ENCODE measurements at regions not wholly inside any gene's neighbourhood (a gene's known extent, or its start where the extent isn't known, plus 50 kb on each side); places are given as distances from the start of the nearest gene placed in this dataset.
A peak's percentile ranks its signal among the peaks of the same experiment; 100 is the strongest.

GRCh38 chr12:111038941-111039340 is 118.6 kb upstream of the MYL2 start:
- DNase-seq (ENCODE audit: low read depth) = no peak

DNA sequence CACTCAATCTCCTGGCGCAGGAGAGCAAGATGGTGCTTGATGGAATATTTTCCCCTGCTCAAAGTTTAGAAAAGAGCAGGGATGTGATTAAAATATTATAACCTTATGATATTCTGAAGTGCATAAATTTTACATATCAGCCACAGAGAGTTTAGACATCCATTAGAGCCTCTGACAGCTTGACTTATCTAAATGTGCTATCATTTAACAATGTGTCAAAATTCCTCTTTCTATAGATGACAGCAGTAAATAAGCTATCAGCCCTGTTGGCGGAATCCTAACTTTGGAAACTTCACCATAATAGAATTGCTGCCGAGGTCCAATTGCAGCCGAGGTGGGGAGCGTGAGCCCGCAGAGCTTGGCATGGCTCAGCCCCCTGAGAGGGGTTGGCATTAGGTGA is 117.7 kb upstream of the MYL2 start:
- no peak for DNase-seq (ENCODE audit: low read depth)

DNA sequence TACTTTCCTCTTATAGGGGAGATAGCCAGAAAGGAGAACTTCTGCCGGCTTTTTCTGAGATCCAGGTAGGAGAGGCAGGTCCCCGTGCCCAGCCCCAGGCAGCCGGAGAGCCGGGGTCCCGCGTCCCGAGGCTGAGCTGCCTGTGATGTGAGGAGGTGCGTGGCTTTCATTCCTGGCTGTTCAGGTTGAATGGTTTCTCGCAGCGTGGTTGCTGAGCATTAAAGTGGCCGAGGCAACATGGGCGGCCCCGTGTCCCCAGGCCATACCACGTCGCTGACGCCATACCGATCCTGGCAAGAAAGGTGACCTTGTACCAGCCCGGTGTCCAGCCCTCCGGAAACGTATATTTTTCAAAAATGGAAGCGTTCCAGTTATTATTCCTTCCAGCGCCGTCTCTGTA is 116.7 kb upstream of the MYL2 start:
- no peak for DNase-seq (ENCODE audit: low read depth)

DNA sequence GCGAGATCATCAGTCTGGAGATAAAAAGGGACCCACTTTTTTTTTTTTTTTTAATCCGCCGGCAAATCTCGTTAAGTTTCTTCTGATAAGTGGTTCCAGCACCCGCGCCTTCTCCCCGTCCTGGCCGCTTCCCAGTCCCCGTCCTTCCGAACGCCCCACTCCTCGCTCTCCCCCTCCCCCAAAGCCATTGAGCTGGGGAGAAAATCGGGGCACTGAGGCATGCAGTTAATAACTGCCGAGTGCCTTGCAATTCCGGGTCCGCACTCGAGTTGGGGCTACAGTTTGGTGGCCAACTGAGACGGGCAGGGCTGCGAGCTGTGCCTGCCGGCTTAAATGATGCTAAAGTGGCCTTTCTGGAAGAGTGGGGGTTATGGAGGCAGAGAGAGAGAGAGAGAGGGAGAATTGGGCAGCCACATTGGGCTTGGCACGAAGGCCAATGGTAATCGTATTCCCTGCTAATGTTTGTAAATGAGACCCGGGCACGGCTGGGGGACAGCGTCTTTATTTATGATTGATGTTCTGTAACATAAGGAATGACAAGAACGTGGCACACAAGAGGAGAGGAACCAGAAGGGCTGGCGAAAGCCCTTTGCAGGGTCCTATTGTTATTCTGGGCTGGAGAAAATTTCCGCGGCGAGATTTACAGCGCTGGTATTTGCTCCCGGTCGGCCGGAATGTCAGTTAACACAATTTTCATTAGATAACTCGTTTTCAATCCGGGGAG is 115.4 kb upstream of the MYL2 start:
- DNase-seq (ENCODE audit: low read depth) = no peak

DNA sequence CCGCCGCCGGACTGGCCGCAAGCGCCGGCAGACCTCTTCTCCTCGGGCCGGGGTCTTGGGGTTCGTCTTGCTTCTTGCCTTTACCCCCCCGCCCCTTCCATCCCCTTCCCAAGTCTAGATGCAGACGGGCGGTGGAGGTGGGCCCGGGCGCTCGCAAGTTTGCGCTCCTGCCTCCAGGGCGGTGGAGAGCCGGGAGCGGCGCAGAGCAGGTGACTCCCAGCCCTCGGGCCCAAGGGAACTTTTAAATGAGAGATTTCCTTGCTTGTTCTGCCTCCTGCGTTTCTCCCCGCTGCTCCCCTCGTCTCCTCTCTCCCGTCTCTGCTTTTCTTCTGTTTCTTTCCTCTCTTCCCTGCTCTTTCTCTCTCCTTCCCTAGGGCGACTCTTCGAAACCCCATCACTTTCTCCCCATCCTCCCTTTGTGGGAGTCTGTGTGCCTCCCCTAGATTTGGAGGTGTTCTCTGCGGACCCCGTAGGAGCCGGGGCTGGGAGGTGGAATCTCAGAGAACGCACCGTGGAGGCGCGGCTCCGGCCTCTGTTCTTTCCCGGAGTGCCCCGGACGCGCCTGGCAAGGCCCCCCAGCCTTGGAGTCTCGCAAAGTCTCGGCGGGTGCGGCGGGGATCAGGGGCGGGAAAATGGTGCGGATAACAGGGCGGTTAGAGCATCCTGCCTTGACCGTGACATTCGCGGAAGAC is 114.7 kb upstream of the MYL2 start:
- DNase-seq (ENCODE audit: low read depth) = no peak

DNA sequence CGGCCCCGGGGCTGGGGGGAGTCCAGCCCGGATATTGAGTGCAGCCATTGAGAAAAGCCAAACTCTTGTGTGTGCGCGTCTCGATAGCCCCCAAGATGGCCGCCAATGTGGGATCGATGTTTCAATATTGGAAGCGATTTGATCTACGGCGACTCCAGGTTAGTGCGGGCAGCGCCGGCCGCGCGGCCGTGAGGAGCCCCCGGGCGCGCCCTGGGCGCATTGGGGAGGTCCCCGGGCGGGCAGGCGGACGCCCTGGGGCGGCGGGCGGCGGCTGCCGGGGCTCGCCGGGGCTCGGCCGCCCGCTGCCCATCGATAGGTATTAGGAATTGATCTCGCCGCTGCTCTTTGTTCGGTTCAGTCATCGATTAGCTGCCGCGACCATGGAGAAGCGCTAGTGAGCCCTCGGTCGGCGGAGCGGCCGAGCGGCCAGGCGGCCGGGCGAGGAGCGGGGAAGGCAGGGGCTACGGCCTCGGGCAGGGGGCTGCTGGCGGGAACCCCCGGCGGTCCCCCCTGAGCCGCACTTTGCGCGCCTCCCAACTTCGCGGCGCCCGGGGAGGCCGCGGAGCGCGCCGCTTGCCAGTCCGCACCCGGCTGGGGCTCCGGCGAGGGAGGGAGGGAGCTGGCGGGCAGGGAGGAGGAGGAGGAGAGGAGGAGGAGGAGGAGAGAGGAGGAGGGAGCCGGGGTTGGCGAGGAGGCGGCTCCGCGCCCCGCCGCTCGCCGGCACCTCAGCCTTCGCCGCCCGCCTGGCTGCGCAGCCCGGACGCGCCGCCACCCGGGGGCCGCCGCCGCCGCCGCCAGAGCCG is 113.9 kb upstream of the MYL2 start, which contains the start of gene CUX2:
Gene CUX2, plus strand, starts transcription at position 83 of the 803 bp plus-strand sequence.
- no peak for DNase-seq (ENCODE audit: low read depth)

DNA sequence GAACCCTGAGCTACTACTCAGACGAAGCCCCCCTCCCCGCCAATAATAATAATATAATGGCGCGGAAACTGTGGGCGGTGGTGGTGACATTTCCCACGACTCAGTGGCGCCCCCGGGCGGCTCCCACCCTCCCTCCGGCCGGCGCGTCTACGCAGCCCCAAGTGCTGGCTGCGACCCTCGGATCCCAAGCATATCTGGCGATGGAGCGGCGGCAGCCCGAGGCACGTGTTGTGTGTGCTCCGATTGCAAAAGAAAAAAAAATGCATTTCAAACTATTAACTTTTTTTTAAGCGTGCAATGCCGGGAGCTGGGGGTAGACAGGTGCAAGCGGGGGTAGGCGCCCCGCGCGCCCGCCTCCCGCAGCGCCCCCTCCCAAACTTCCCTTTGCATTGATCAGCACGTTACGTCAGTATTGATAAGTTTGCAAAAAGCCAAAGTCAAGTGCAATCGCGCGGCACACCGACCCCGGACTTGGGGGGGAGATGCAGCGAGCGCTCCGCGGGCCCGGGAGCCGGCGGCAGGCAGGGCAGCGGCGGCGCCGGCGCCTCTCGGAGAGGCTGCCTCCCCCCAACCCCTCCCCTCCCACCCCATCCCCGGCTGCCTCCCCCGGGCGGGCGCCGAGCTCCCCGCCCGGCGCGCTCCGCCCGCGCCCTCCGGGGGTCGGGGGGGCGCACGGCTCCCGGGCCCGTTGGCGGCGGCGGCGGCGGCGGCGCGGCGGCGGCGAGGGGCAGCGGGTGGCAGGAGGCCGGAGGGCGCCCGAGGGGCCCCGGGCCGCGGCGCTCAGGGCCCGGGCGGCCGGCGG is 113.1 kb upstream of the MYL2 start:
- no peak for DNase-seq (ENCODE audit: low read depth)

- no peak for DNase-seq (ENCODE audit: low read depth)
Measured at GRCh38 chr12:111032591-111032919, 112.2 kb upstream of the MYL2 start.

GRCh38 chr12:111031916-111032590 is 111.7 kb upstream of the MYL2 start:
- DNase-seq (ENCODE audit: low read depth) = no peak

GRCh38 chr12:111030800-111031199 is 110.4 kb upstream of the MYL2 start:
- no peak for DNase-seq (ENCODE audit: low read depth)

- no peak for DNase-seq (ENCODE audit: low read depth)
Measured at GRCh38 chr12:111029732-111030131, 109.4 kb upstream of the MYL2 start.

DNA sequence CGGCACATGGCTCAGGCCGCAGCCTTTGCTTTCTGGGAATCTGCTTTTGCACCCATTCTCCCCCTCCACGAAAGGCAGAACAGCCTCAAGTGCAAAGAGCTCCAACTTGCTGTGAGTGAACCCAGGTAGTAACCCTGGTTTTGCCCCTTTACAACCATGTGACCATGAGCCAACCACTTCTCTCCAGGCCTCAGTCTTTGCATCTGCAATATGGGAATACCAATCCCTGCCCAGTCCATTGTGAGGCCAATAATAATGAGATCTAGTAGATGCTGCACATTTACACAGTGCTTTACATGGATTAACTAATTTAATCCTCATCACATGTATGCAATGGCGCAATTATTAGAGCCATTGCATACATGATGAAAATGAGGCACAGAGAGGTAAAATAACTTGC is 108.9 kb upstream of the MYL2 start:
- DNase-seq (ENCODE audit: low read depth) = no peak

GRCh38 chr12:111028830-111029229 is 108.5 kb upstream of the MYL2 start:
- DNase-seq (ENCODE audit: low read depth) = no peak

DNA sequence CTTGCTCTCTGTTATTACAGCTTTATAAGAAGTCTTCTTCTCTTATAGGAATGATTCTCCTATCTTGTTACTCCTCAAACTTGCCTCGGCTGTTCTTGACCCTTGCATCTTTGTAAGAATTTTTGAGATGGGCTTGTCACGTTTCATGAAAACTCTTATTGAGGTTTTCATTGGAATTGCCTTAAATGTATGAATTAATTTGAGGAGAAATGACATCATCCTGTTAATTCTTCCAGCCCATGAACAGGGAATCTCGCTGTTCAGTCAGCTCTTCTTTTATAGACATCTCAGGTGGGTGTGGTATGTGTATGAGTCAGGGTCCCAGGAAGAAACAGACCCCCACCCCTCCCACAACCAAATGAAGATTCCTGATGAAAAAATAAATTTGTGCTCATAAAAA is 107.1 kb upstream of the MYL2 start:
- DNase-seq (ENCODE audit: low read depth) = no peak

DNA sequence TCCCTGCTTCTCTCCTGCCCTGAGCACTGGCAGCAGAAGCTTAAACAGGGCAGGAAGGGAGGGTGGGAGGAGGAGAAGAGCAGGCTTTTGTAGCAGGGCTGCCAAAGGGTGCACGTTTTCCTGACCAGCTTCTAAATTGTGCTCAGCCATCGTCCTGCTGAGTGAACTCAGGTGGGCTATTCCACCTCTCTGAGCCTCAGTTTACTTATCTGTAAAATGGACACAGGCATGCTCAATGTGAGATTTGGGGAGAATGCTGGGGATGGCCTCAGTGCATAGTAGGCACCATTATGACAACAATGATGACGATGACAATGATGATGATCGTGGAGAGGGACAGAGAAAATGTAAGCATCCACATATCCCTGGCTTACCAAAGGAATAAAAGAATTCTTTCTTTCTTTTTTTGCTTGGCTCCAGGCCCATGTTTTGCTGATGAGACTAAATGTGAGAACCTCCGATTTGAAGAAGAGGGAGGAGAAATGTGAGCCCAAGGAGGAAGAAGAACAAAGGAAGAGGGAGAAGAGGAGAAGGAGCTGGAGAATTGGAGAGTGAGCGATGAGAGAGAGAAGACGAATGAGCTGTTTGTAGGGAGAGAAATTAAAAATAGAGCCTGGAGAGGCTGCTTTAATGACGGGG is 105.5 kb upstream of the MYL2 start:
- DNase-seq (ENCODE audit: low read depth) = no peak

DNA sequence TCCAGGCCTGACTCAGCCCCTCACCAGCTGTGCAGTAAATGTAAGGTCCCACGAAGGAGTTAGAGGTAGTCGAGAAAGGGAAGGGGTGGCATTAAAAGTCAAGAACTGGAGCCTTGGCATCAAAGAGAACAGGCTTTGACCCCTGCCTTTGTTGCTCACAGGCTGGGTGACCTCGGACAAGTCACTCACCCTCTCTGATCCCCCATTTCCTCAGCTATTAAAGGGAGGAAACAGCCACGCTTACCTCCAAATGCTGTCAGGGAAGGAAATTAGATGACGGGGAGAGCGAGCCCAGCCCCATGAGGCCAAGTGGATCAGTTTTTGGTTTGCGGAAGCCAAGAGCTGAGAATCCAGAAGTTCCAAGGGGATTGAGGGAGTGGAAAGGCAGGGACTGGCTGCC is 104.9 kb upstream of the MYL2 start:
- no peak for DNase-seq (ENCODE audit: low read depth)

DNA sequence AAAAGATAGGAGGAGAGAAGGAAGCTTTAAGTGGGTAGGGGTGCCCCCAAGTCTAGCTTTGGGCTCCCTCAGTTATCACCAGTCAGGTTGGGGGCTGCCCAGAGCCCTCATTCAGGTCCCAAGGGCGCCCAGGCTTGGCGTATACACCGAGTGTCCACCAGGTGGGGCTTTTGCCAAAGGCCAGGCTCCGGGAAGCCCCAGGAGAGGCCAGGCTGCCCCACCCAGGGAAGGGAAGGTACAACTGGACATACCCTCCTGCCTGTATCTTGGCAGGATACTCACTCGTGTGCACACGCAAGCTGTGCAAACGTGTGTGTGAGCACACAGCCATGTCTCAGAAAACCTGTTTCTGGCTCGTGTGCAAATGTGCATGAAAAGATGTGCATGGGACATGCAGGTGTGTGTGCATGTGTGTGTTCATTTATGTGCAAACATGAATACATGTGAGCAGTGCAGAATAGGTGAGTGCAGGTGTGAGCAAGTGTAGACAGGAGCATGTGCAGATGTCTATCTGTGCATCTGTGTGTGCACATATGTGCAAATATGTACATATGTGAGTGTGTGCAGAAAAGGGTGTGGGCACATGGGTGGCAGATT is 103.9 kb upstream of the MYL2 start:
- peak; percentile 12 for DNase-seq (ENCODE audit: low read depth)

- no peak for DNase-seq (ENCODE audit: low read depth)
Measured at GRCh38 chr12:111022386-111022785, 102.0 kb upstream of the MYL2 start.

DNA sequence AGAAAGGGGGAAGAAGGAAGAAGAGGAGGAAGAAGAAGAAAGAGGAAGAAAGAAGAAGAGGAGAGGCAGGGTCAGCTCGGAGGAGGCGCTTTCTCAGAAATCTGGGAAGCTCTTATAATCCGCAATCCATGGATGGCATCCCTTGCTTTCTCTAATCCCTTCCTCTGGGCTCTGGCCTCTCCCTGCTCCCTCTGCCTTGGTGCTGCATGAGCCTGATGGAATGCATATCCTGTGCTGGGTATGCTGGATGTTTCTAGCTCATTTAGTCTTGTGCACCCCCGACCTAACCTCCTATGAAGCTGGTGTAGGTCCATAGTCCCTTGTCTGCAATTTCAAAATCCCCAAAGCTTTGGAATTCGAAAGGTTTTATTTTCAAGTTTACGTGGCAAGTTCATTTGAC is 94.2 kb upstream of the MYL2 start:
- no peak for DNase-seq (ENCODE audit: low read depth)

DNA sequence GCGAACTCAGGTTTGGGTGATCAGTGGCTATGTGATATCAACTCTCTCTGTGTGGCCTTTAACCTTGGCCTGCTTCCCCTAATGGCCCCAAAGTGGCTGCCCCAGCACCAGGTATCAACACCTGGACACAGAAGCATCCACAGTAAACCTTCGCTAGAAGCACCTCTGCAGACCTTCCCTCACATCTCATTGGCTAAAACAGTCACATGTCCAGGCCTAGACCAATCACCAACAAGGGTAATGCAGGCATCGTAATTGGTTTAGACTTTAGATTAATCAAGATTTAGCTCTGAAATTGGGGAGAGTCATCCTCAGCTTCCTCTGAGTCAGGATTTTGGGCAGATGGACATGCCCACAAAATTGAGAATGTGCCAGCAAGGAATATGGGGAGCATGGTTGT is 92.5 kb upstream of the MYL2 start:
- DNase-seq (ENCODE audit: low read depth) = no peak

Measured in stimulated activated CD8-positive, alpha-beta memory T cell treated with anti-CD3 and anti-CD28 coated beads, Interleukin-15, amount 100 ng/mL, for 24 hours (primary cell).